ENCODE measurements at regions not wholly inside any gene's neighbourhood (a gene's known extent, or its start where the extent isn't known, plus 50 kb on each side); places are given as distances from the start of the nearest gene placed in this dataset.

GRCh38 chr5:166561759-166562158, 1729.7 kb upstream of the WWC1 start:
- no peak for DNase-seq (ENCODE audit: low spot score)
- Histone ChIP-seq H3K36me3 (no peaks in the 10 kb centered on the region), H3K4me3 (no peak overlapping the region), H3K9me3 (peaks cover 0 to 14% of the 10 kb centered on the region in 2 donors), H3K4me1 (no peaks in the 10 kb centered on the region), H3K27me3 (no peaks in the 10 kb centered on the region), H3K27ac (no peak overlapping the region)
- TF ChIP-seq CTCF (IDR thresholded peaks at IDR 0.05), result no peak

GRCh38 chr5:166562246-166562645, 1729.2 kb upstream of the WWC1 start:
- no peaks in the 10 kb centered on the region for H3K27me3 ChIP-seq
- no peaks in the 10 kb centered on the region for H3K36me3 ChIP-seq
- H3K4me3 ChIP-seq, result no peak overlapping the region
- H3K4me1 ChIP-seq, result no peaks in the 10 kb centered on the region
- H3K9me3 ChIP-seq, result peaks cover 0 to 14% of the 10 kb centered on the region in 2 donors
- no peak for TF ChIP-seq CTCF (IDR thresholded peaks at IDR 0.05)
- DNase-seq (ENCODE audit: low spot score), result no peak
- no peak overlapping the region for H3K27ac ChIP-seq

- Histone ChIP-seq H3K27me3 (no peaks in the 10 kb centered on the region), H3K9me3 (no peaks in the 10 kb centered on the region), H3K36me3 (no peaks in the 10 kb centered on the region), H3K27ac (no peak overlapping the region), H3K4me3 (no peak overlapping the region), H3K4me1 (no peaks in the 10 kb centered on the region)
- no peak for DNase-seq (ENCODE audit: low spot score)
- TF ChIP-seq CTCF (IDR thresholded peaks at IDR 0.05), result no peak
These were observed 1724.7 kb upstream of the WWC1 start for GRCh38 chr5:166566725-166567124.

- Histone ChIP-seq H3K4me3 (no peak overlapping the region), H3K27me3 (no peaks in the 10 kb centered on the region), H3K4me1 (no peaks in the 10 kb centered on the region), H3K27ac (no peak overlapping the region), H3K9me3 (no peaks in the 10 kb centered on the region), H3K36me3 (no peaks in the 10 kb centered on the region)
- no peak for DNase-seq (ENCODE audit: low spot score)
- TF ChIP-seq CTCF (IDR thresholded peaks at IDR 0.05), result no peak
These were observed 1720.6 kb upstream of the WWC1 start for GRCh38 chr5:166570865-166571264.

- H3K4me3 ChIP-seq, result no peak overlapping the region
- H3K9me3 ChIP-seq, result no peaks in the 10 kb centered on the region
- no peaks in the 10 kb centered on the region for H3K27me3 ChIP-seq
- no peak for DNase-seq (ENCODE audit: low spot score)
- H3K27ac ChIP-seq, result no peak overlapping the region
- TF ChIP-seq CTCF (IDR thresholded peaks at IDR 0.05), result no peak
- H3K36me3 ChIP-seq, result no peaks in the 10 kb centered on the region
- H3K4me1 ChIP-seq, result no peaks in the 10 kb centered on the region
These were observed 1719.8 kb upstream of the WWC1 start for GRCh38 chr5:166571668-166572067.

- Histone ChIP-seq H3K4me1 (no peaks in the 10 kb centered on the region), H3K36me3 (no peaks in the 10 kb centered on the region), H3K27ac (no peak overlapping the region), H3K27me3 (no peaks in the 10 kb centered on the region), H3K4me3 (no peak overlapping the region), H3K9me3 (no peaks in the 10 kb centered on the region)
- no peak for DNase-seq (ENCODE audit: low spot score)
- TF ChIP-seq CTCF (IDR thresholded peaks at IDR 0.05), result no peak
These were observed 1715.1 kb upstream of the WWC1 start for GRCh38 chr5:166576323-166576722.
